H9 (cell line): ENCODE measurements at regions not wholly inside any gene's neighbourhood (a gene's known extent, or its start where the extent isn't known, plus 50 kb on each side); places are given as distances from the start of the nearest gene placed in this dataset.

Experiments used
- DNase-seq: peaks from one replicate; pipeline ENCODE4 v3.0.0-alpha.2; 2017
- H2AFZ ChIP-seq: one replicate; pipeline ENCODE4 v1.6.1; 2013; ENCODE audit warnings: mild to moderate bottlenecking, low read length, control low read depth, moderate library complexity
- H2AK5ac ChIP-seq: 2 replicates; pipeline ENCODE4 v1.6.1; 2013; ENCODE audit warnings: low read length, control low read depth, mixed read lengths; ENCODE audit not compliant: insufficient read length
- H2BK120ac ChIP-seq: one replicate; pipeline ENCODE4 v1.6.1; 2013; ENCODE audit warnings: low read depth, mild to moderate bottlenecking, low read length, control low read depth, inconsistent platforms; ENCODE audit not compliant: poor library complexity, severe bottlenecking
- H2BK12ac ChIP-seq: 2 replicates; pipeline ENCODE4 v1.6.1; 2013; ENCODE audit warnings: low read length, control low read depth, mixed read lengths, low read depth; ENCODE audit not compliant: insufficient read length
- H2BK15ac ChIP-seq: 2 replicates; pipeline ENCODE4 v1.6.1; 2013; ENCODE audit warnings: low read depth, low read length, control low read depth
- H2BK20ac ChIP-seq: one replicate; pipeline ENCODE4 v1.6.1; 2013; ENCODE audit warnings: low read depth, mild to moderate bottlenecking, low read length, control low read depth, inconsistent platforms; ENCODE audit not compliant: poor library complexity, severe bottlenecking
- H2BK5ac ChIP-seq: 2 replicates; pipeline ENCODE4 v1.6.1; 2013; ENCODE audit warnings: low read length, control low read depth, mixed read lengths; ENCODE audit not compliant: insufficient read length
- H3K14ac ChIP-seq: 2 replicates; pipeline ENCODE4 v1.6.1; 2013; ENCODE audit warnings: low read length, control low read depth; ENCODE audit not compliant: insufficient read depth
- H3K18ac ChIP-seq: 2 replicates; pipeline ENCODE4 v1.6.1; 2013; ENCODE audit warnings: low read depth, mild to moderate bottlenecking, mixed read lengths, low read length, control low read depth; ENCODE audit not compliant: insufficient read length
- H3K23ac ChIP-seq: 2 replicates; pipeline ENCODE4 v1.6.1; 2013; ENCODE audit warnings: low read length, control low read depth, mixed read lengths, low read depth; ENCODE audit not compliant: insufficient read length
- H3K23me2 ChIP-seq: 2 replicates; pipeline ENCODE4 v1.6.1; 2013; ENCODE audit warnings: low read depth, mild to moderate bottlenecking, mixed read lengths, low read length, control low read depth; ENCODE audit not compliant: insufficient read length, poor library complexity, severe bottlenecking
- H3K27ac ChIP-seq: 2 replicates; pipeline ENCODE4 v1.5.1; 2013; ENCODE audit warnings: low read length, control low read depth, mixed read lengths, low read depth; ENCODE audit not compliant: insufficient read length
- H3K27me3 ChIP-seq: 2 replicates; pipeline ENCODE4 v1.6.1; 2013; ENCODE audit warnings: low read length, control low read depth, inconsistent platforms; ENCODE audit not compliant: insufficient read depth
- H3K4ac ChIP-seq: 2 replicates; pipeline ENCODE4 v1.6.1; 2013; ENCODE audit warnings: low read depth, mild to moderate bottlenecking, control low read depth, inconsistent platforms, low read length, moderate library complexity
- H3K4me1 ChIP-seq: 2 replicates; pipeline ENCODE4 v1.6.1; 2013; ENCODE audit warnings: low read length, control low read depth, inconsistent platforms; ENCODE audit not compliant: insufficient read depth
- H3K4me2 ChIP-seq: 2 replicates; pipeline ENCODE4 v1.6.1; 2013; ENCODE audit warnings: low read length, control low read depth, mixed read lengths; ENCODE audit not compliant: insufficient read length, insufficient read depth
- H3K56ac ChIP-seq: 2 replicates; pipeline ENCODE4 v1.6.1; 2013; ENCODE audit warnings: low read depth, mild to moderate bottlenecking, mixed read lengths, low read length, control low read depth; ENCODE audit not compliant: insufficient read length
- H3K79me1 ChIP-seq: 2 replicates; pipeline ENCODE4 v1.6.1; 2013; ENCODE audit warnings: low read depth, mild to moderate bottlenecking, moderate library complexity, low read length, control low read depth, inconsistent platforms; ENCODE audit not compliant: insufficient read depth, poor library complexity, severe bottlenecking
- H3K79me2 ChIP-seq: 2 replicates; pipeline ENCODE4 v1.6.1; 2013; ENCODE audit warnings: low read length, control low read depth, inconsistent platforms; ENCODE audit not compliant: insufficient read depth
- H3K9ac ChIP-seq: 2 replicates; pipeline ENCODE4 v1.6.1; 2013; ENCODE audit warnings: low read length, control low read depth, mixed read lengths; ENCODE audit not compliant: insufficient read length; ENCODE audit errors: extremely low read depth
- H3K9me3 ChIP-seq: one replicate; pipeline ENCODE4 v1.6.1; 2013; ENCODE audit warnings: low read depth, low read length, inconsistent platforms; ENCODE audit not compliant: control insufficient read depth
- H3T11ph ChIP-seq: one replicate; pipeline ENCODE4 v1.6.1; 2013; ENCODE audit warnings: mild to moderate bottlenecking, low read length, control low read depth, inconsistent platforms
- H4K20me1 ChIP-seq: one replicate; pipeline ENCODE4 v1.6.1; 2013; ENCODE audit not compliant: control insufficient read depth, insufficient read length, insufficient read depth
- H4K5ac ChIP-seq: 2 replicates; pipeline ENCODE4 v1.6.1; 2013; ENCODE audit warnings: low read depth, mild to moderate bottlenecking, mixed read lengths, low read length, control low read depth; ENCODE audit not compliant: insufficient read length
- H4K8ac ChIP-seq: replicated peaks from 2 replicates; pipeline ENCODE4 v1.6.1; 2013; ENCODE audit warnings: low read length, control low read depth, mixed read lengths, low read depth; ENCODE audit not compliant: insufficient read length
- H4K91ac ChIP-seq: 2 replicates; pipeline ENCODE4 v1.6.1; 2013; ENCODE audit warnings: low read depth, mild to moderate bottlenecking, moderate library complexity, mixed read lengths, low read length, control low read depth; ENCODE audit not compliant: insufficient read length
- H3K27ac Mint-ChIP-seq, 3 experiments: 2 replicates in 2 of 3; 3 replicates in 1 of 3; pipeline ENCODE4 v1.8.0; 2020 to 2021; ENCODE audit warnings: mixed read lengths in 3 of 3, mild to moderate bottlenecking in 1 of 3, moderate library complexity in 1 of 3
- H3K27me3 Mint-ChIP-seq: 2 replicates; pipeline ENCODE4 v1.8.0; 2021; ENCODE audit warnings: low read depth, mild to moderate bottlenecking, moderate library complexity, mixed read lengths
- H3K36me3 Mint-ChIP-seq, 3 experiments: 2 replicates in 2 of 3; 3 replicates in 1 of 3; pipeline ENCODE4 v1.8.0; 2020 to 2021; ENCODE audit warnings: low read depth in 3 of 3, mixed read lengths in 3 of 3; ENCODE audit not compliant: insufficient read depth in 1 of 3
- H3K4me1 Mint-ChIP-seq, 2 experiments: 2 replicates each; pipeline ENCODE4 v1.8.0; 2020; ENCODE audit warnings: mixed read lengths in 2 of 2
- H3K4me3 Mint-ChIP-seq, 2 experiments: 2 replicates in 1 of 2; 3 replicates in 1 of 2; pipeline ENCODE4 v1.8.0; 2020 to 2021; ENCODE audit warnings: mild to moderate bottlenecking in 2 of 2, mixed read lengths in 2 of 2, moderate library complexity in 1 of 2
- H3K9me3 Mint-ChIP-seq, 2 experiments: 2 replicates in 1 of 2; 3 replicates in 1 of 2; pipeline ENCODE4 v1.8.0; 2020; ENCODE audit warnings: mild to moderate bottlenecking in 2 of 2, mixed read lengths in 2 of 2, moderate library complexity in 1 of 2
- CTCF ChIP-seq: fragments of 200-600 bp; sonication (generic); conservative IDR thresholded peaks from 3 replicates; pipeline ENCODE4 v1.8.0; 2021; ENCODE audit warnings: antibody characterized with exemption, mild to moderate bottlenecking
- WGBS: extraction: QIAGEN DNeasy Blood & Tissue Kit; methylation state at CpG from one replicate; pipeline ENCODE4 v1.1.7; 2013; ENCODE audit warnings: missing lambda C conversion rate, low lambda C conversion rate, mixed read lengths; ENCODE audit not compliant: insufficient read length; ENCODE audit errors: extremely low coverage; 5-methylcytosine and 5-hydroxymethylcytosine counted together

- Histone ChIP-seq H4K91ac (no peak overlapping the region), H4K5ac (no peak overlapping the region), H3K18ac (no peak overlapping the region), H3K23me2 (no peaks in the 10 kb centered on the region), H3K27ac (no peak overlapping the region), H2BK12ac (no peak overlapping the region), H3K79me1 (no peaks in the 10 kb centered on the region), H3K14ac (no peak overlapping the region), H4K8ac (no peak overlapping the region), H3K9ac (no peak overlapping the region), H3K56ac (no peak overlapping the region), H4K20me1 (no peaks in the 10 kb centered on the region), H2BK15ac (no peak overlapping the region), H2AK5ac (no peak overlapping the region), H3T11ph (no peak overlapping the region), H3K23ac (no peak overlapping the region), H3K27me3 (no peaks in the 10 kb centered on the region), H2BK20ac (no peak overlapping the region), H3K4me2 (no peak overlapping the region), H2AFZ (no peak overlapping the region), H3K79me2 (no peaks in the 10 kb centered on the region), H3K4ac (no peak overlapping the region), H2BK5ac (no peak overlapping the region), H2BK120ac (no peak overlapping the region), H3K9me3 (no peaks in the 10 kb centered on the region), H3K4me1 (0 out of 2 replicates have a peak, but pooled peaks cover 2% of the 10 kb centered on the region)
- H3K27me3 Mint-ChIP-seq, result no peaks in the 10 kb centered on the region
- H3K27ac Mint-ChIP-seq, result no peak overlapping the region
- TF ChIP-seq CTCF, result no peak
- H3K36me3 Mint-ChIP-seq, result no peaks in the 10 kb centered on the region; a peak in 1 of 7 replicates
- no CpG with 5 or more reads among the region's 3 CpGs for WGBS
- H3K4me3 Mint-ChIP-seq, result no peak overlapping the region
- DNase-seq, result no peak
- 0 out of 5 replicates have a peak, but pooled peaks cover 0 to 3% of the 10 kb centered on the region in 2 experiments for H3K9me3 Mint-ChIP-seq
- peaks cover 10 to 12% of the 10 kb centered on the region in 2 experiments for H3K4me1 Mint-ChIP-seq
Observed at GRCh38 chr12:24034160-24034559, 84.7 kb upstream of the SOX5 start.
